Liver (tissue), 8 donors: ENCODE measurements at regions not wholly inside any gene's neighbourhood (a gene's known extent, or its start where the extent isn't known, plus 50 kb on each side); places are given as distances from the start of the nearest gene placed in this dataset.

Experiments used
- DNase-seq: peaks from one replicate; pipeline ENCODE4 v3.0.0-alpha.2; 2017; ENCODE audit warnings: low spot score
- H3K27ac ChIP-seq, 2 donors: one replicate each; pipeline ENCODE4 v1.7.0; 2013; ENCODE audit warnings: inconsistent platforms in 2 of 2, low read length in 2 of 2, control low read depth in 1 of 2, low read depth in 1 of 2, mild to moderate bottlenecking in 1 of 2
- H3K27me3 ChIP-seq, 4 donors: one replicate each; pipeline versions ENCODE4 v1.6.1 to v1.7.0; 2013; ENCODE audit warnings: low read length in 3 of 4, inconsistent platforms in 1 of 4, mild to moderate bottlenecking in 1 of 4, moderate library complexity in 1 of 4; ENCODE audit not compliant: control insufficient read depth in 4 of 4, insufficient read depth in 4 of 4
- H3K36me3 ChIP-seq, 4 donors: one replicate each; pipeline versions ENCODE4 v1.6.1 to v1.7.0; 2013; ENCODE audit warnings: low read length in 3 of 4, mild to moderate bottlenecking in 3 of 4, low read depth in 1 of 4, moderate library complexity in 1 of 4; ENCODE audit not compliant: control insufficient read depth in 4 of 4, insufficient read depth in 3 of 4
- H3K4me1 ChIP-seq, 4 donors: one replicate each; pipeline versions ENCODE4 v1.6.1 to v1.7.0; 2013; ENCODE audit warnings: low read length in 3 of 4, mild to moderate bottlenecking in 3 of 4, moderate library complexity in 1 of 4; ENCODE audit not compliant: control insufficient read depth in 4 of 4, insufficient read depth in 4 of 4
- H3K4me3 ChIP-seq, 3 donors: one replicate each; pipeline versions ENCODE4 v1.6.1 to v1.7.0; 2013; ENCODE audit warnings: low read length in 3 of 3, control low read depth in 1 of 3, low read depth in 1 of 3, mild to moderate bottlenecking in 1 of 3
- H3K9ac ChIP-seq, 2 donors: one replicate each; pipeline ENCODE4 v1.7.0; 2013; ENCODE audit warnings: low read length in 2 of 2, mild to moderate bottlenecking in 2 of 2, moderate library complexity in 2 of 2, control low read depth in 1 of 2, low read depth in 1 of 2
- H3K9me3 ChIP-seq, 4 donors: one replicate each; pipeline versions ENCODE4 v1.6.1 to v1.7.0; 2013; ENCODE audit warnings: low read length in 3 of 4; ENCODE audit not compliant: control insufficient read depth in 4 of 4
- EGR1 ChIP-seq, 2 donors: IDR thresholded peaks; 2 replicates each; pipeline ENCODE4 v1.6.1; 2016 to 2018; ENCODE audit warnings: antibody characterized with exemption in 2 of 2, low read depth in 2 of 2
- FOXA1 ChIP-seq: IDR thresholded peaks from 2 replicates; pipeline ENCODE4 v1.6.1; 2016; ENCODE audit warnings: antibody characterized with exemption
- FOXA2 ChIP-seq: IDR thresholded peaks from 2 replicates; pipeline ENCODE4 v1.6.1; 2016; ENCODE audit warnings: antibody characterized with exemption
- GABPA ChIP-seq, 2 donors: IDR thresholded peaks in 1 of 2; conservative IDR thresholded peaks in 1 of 2; 2 replicates each; pipeline ENCODE4 v1.6.1; 2016; ENCODE audit warnings: antibody characterized with exemption in 2 of 2, mild to moderate bottlenecking in 1 of 2, moderate library complexity in 1 of 2
- HNF4A ChIP-seq, 2 donors: conservative IDR thresholded peaks; 2 replicates each; pipeline ENCODE4 v1.6.1; 2016; ENCODE audit warnings: antibody characterized with exemption in 2 of 2, mild to moderate bottlenecking in 2 of 2
- HNF4G ChIP-seq: IDR thresholded peaks from 2 replicates; pipeline ENCODE4 v1.6.1; 2016; ENCODE audit warnings: antibody characterized with exemption
- JUND ChIP-seq, 2 donors: IDR thresholded peaks; 2 replicates each; pipeline ENCODE4 v1.6.1; 2016; ENCODE audit warnings: antibody characterized with exemption in 2 of 2
- RAD21 ChIP-seq, 2 donors: IDR thresholded peaks; 2 replicates each; pipeline ENCODE4 v1.6.1; 2016; ENCODE audit warnings: antibody characterized with exemption in 2 of 2, mild to moderate bottlenecking in 2 of 2
- RXRA ChIP-seq, 2 donors: IDR thresholded peaks; 2 replicates each; pipeline ENCODE4 v1.6.1; 2017 to 2018; ENCODE audit warnings: antibody characterized with exemption in 2 of 2, mild to moderate bottlenecking in 1 of 2
- SP1 ChIP-seq: IDR thresholded peaks from 2 replicates; pipeline ENCODE4 v1.6.1; 2018; ENCODE audit warnings: antibody characterized with exemption, mild to moderate bottlenecking
- TAF1 ChIP-seq: conservative IDR thresholded peaks from 2 replicates; pipeline ENCODE4 v1.6.1; 2016; ENCODE audit warnings: antibody characterized with exemption, mild to moderate bottlenecking
- YY1 ChIP-seq: IDR thresholded peaks from 2 replicates; pipeline ENCODE4 v1.6.1; 2016; ENCODE audit warnings: antibody characterized with exemption, mild to moderate bottlenecking
- WGBS: extraction: QIAGEN DNeasy Blood & Tissue Kit; methylation state at CpG from one replicate; pipeline ENCODE4 v1.1.7; 2013; 5-methylcytosine and 5-hydroxymethylcytosine counted together
- TF ChIP-seq, protein P1 (sequence below): fragments of 150-350 bp; IDR thresholded peaks from 2 replicates; pipeline ENCODE4 v1.5.1; 2017; ENCODE audit warnings: improper control_type of control experiment, low read depth, low read length; ENCODE audit not compliant: missing input control
- TF ChIP-seq, protein P2 (sequence below): IDR thresholded peaks from 2 replicates; pipeline ENCODE4 v1.6.1; 2016; ENCODE audit warnings: antibody characterized with exemption
- TF ChIP-seq, protein P3 (sequence below): IDR thresholded peaks from 2 replicates; pipeline ENCODE4 v1.6.1; 2016; ENCODE audit warnings: antibody characterized with exemption
- TF ChIP-seq, protein P4 (sequence below): IDR thresholded peaks from 2 replicates; pipeline ENCODE4 v1.6.1; 2016; ENCODE audit warnings: antibody characterized with exemption
- TF ChIP-seq, protein P5 (sequence below): IDR thresholded peaks from 2 replicates; pipeline ENCODE4 v1.6.1; 2016; ENCODE audit warnings: antibody characterized with exemption, mild to moderate bottlenecking
- donor health status: healthy.
- donor health status: healthy.
- donor health status: healthy.
- donor health status: healthy.
- donor health status: healthy.

DNA sequence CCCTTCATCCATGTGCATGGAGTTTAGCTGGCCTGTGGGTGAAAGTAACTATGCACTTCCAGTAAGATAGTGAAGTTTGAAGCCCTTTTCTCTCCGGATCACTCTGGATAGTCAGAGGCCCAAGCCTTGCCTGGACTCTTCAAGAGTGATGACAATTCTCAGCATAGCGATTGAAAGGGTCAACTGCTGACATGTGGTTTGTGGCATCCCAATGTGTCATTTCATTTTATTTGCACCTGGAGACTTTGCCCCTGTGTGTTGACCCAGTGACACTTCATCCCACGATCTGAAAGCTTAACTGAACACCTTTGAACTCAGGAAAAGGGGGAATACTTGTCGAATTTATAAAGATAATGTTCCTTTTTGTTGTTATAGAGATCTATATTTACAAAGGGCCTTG is 711.9 kb upstream of the TMEM132C start:
- no peak for DNase-seq
- Histone ChIP-seq H3K27ac (no peak overlapping the region), H3K4me1 (no peaks in the 10 kb centered on the region), H3K9ac (no peak overlapping the region), H3K36me3 (no peaks in the 10 kb centered on the region), H3K4me3 (no peak overlapping the region), H3K9me3 (peaks cover 0 to 4% (median 0%) of the 10 kb centered on the region in 4 donors), H3K27me3 (no peaks in the 10 kb centered on the region)
- 44% methylated on average over 4 of the region's 4 CpGs for WGBS
- TF ChIP-seq FOXA2 (no peak), SP1 (no peak), JUND (IDR thresholded peaks at IDR 0.05) (no peak), HNF4A (conservative IDR thresholded peaks at IDR 0.05) (no peak), YY1 (no peak), RXRA (IDR thresholded peaks at IDR 0.05) (no peak), HNF4G (no peak), RAD21 (IDR thresholded peaks at IDR 0.05) (no peak), TAF1 (no peak)
- TF ChIP-seq, protein P1, sequence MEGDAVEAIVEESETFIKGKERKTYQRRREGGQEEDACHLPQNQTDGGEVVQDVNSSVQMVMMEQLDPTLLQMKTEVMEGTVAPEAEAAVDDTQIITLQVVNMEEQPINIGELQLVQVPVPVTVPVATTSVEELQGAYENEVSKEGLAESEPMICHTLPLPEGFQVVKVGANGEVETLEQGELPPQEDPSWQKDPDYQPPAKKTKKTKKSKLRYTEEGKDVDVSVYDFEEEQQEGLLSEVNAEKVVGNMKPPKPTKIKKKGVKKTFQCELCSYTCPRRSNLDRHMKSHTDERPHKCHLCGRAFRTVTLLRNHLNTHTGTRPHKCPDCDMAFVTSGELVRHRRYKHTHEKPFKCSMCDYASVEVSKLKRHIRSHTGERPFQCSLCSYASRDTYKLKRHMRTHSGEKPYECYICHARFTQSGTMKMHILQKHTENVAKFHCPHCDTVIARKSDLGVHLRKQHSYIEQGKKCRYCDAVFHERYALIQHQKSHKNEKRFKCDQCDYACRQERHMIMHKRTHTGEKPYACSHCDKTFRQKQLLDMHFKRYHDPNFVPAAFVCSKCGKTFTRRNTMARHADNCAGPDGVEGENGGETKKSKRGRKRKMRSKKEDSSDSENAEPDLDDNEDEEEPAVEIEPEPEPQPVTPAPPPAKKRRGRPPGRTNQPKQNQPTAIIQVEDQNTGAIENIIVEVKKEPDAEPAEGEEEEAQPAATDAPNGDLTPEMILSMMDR: no peak
- TF ChIP-seq, protein P2, sequence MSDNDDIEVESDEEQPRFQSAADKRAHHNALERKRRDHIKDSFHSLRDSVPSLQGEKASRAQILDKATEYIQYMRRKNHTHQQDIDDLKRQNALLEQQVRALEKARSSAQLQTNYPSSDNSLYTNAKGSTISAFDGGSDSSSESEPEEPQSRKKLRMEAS: no peak

DNA sequence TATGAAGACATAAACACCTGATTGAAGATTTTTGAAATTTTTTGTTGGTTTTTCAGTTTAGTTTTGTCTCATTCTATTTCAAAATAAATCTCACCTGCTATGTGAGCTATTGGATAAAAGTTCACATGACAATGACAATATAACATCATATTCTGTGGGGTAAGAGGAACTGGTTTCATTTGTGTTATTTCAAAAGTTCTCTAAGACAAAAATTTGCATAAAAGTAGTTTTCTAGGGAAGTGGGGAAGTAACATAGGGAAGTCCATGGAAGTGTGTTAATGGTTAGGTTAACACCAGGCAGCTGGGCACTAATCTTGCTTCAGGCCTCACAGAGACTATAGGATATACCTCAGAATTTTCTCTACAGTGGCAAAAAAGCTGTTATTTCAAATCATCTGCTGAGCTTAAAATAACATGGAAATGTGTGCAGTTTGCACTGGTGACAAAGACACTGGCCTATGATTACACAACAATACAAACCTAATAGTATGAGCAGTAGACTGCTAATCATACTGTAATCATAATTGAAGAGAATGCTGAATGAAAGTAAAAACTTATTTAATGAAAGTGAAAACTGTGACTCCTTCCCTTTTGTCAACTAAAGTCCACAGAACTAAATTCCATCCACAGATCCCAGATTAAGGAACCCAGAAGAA is 710.6 kb upstream of the TMEM132C start:
- no peak overlapping the region for H3K4me3 ChIP-seq
- H3K27me3 ChIP-seq: no peaks in the 10 kb centered on the region
- peaks cover 0 to 4% (median 0%) of the 10 kb centered on the region in 4 donors for H3K9me3 ChIP-seq
- DNase-seq: no peak
- TF ChIP-seq YY1: no peak
- TF ChIP-seq TAF1: no peak
- no peak for TF ChIP-seq JUND (IDR thresholded peaks at IDR 0.05)
- TF ChIP-seq, protein P2: no peak
- TF ChIP-seq RXRA (IDR thresholded peaks at IDR 0.05): no peak
- no peak overlapping the region for H3K9ac ChIP-seq
- H3K27ac ChIP-seq: no peak overlapping the region
- no peaks in the 10 kb centered on the region for H3K36me3 ChIP-seq
- H3K4me1 ChIP-seq: no peaks in the 10 kb centered on the region

DNA sequence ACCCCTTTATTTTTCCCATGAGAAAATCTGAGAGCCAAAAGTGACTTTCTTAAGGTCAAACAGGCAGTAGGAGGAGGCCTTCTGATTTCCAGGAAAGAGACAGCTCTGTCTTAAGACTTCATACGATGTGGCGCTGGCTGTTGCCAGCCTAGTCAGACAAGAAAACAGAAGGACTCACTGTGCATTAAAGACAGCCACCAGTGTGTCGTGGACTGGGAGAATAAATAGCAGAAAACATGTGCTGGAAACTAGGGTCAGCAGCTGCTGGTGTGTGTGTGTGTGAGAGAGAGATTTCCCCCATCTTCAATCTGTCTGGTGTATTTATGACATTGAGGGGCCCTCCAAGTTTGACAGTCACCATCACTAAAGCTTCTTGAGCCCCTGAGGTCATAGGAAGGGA is 708.6 kb upstream of the TMEM132C start:
- Histone ChIP-seq H3K27me3 (no peaks in the 10 kb centered on the region), H3K9me3 (no peaks in the 10 kb centered on the region), H3K4me3 (no peak overlapping the region), H3K36me3 (no peaks in the 10 kb centered on the region), H3K4me1 (no peaks in the 10 kb centered on the region), H3K27ac (no peak overlapping the region), H3K9ac (no peak overlapping the region)
- WGBS: 83% methylated on average over 3 of the region's 3 CpGs
- no peak for DNase-seq
- no peak for TF ChIP-seq GABPA (IDR thresholded peaks at IDR 0.05 in 1 of 2, conservative IDR thresholded peaks at IDR 0.05 in 1 of 2)
- TF ChIP-seq, protein P2: no peak
- TF ChIP-seq EGR1 (IDR thresholded peaks at IDR 0.05; ENCODE audit: low read depth in 2 of 2): no peak
- TF ChIP-seq RAD21 (IDR thresholded peaks at IDR 0.05): no peak
- no peak for TF ChIP-seq HNF4A (conservative IDR thresholded peaks at IDR 0.05)
- TF ChIP-seq FOXA2: no peak
- TF ChIP-seq, protein P3, sequence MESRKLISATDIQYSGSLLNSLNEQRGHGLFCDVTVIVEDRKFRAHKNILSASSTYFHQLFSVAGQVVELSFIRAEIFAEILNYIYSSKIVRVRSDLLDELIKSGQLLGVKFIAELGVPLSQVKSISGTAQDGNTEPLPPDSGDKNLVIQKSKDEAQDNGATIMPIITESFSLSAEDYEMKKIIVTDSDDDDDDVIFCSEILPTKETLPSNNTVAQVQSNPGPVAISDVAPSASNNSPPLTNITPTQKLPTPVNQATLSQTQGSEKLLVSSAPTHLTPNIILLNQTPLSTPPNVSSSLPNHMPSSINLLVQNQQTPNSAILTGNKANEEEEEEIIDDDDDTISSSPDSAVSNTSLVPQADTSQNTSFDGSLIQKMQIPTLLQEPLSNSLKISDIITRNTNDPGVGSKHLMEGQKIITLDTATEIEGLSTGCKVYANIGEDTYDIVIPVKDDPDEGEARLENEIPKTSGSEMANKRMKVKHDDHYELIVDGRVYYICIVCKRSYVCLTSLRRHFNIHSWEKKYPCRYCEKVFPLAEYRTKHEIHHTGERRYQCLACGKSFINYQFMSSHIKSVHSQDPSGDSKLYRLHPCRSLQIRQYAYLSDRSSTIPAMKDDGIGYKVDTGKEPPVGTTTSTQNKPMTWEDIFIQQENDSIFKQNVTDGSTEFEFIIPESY: no peak
- TF ChIP-seq YY1: no peak
- TF ChIP-seq, protein P4, sequence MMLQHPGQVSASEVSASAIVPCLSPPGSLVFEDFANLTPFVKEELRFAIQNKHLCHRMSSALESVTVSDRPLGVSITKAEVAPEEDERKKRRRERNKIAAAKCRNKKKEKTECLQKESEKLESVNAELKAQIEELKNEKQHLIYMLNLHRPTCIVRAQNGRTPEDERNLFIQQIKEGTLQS: no peak
- TF ChIP-seq, protein P5, sequence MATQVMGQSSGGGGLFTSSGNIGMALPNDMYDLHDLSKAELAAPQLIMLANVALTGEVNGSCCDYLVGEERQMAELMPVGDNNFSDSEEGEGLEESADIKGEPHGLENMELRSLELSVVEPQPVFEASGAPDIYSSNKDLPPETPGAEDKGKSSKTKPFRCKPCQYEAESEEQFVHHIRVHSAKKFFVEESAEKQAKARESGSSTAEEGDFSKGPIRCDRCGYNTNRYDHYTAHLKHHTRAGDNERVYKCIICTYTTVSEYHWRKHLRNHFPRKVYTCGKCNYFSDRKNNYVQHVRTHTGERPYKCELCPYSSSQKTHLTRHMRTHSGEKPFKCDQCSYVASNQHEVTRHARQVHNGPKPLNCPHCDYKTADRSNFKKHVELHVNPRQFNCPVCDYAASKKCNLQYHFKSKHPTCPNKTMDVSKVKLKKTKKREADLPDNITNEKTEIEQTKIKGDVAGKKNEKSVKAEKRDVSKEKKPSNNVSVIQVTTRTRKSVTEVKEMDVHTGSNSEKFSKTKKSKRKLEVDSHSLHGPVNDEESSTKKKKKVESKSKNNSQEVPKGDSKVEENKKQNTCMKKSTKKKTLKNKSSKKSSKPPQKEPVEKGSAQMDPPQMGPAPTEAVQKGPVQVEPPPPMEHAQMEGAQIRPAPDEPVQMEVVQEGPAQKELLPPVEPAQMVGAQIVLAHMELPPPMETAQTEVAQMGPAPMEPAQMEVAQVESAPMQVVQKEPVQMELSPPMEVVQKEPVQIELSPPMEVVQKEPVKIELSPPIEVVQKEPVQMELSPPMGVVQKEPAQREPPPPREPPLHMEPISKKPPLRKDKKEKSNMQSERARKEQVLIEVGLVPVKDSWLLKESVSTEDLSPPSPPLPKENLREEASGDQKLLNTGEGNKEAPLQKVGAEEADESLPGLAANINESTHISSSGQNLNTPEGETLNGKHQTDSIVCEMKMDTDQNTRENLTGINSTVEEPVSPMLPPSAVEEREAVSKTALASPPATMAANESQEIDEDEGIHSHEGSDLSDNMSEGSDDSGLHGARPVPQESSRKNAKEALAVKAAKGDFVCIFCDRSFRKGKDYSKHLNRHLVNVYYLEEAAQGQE: no peak
- TF ChIP-seq SP1: no peak
- no peak for TF ChIP-seq FOXA1
- TF ChIP-seq JUND (IDR thresholded peaks at IDR 0.05): no peak
